ENCODE measurements at regions not wholly inside any gene's neighbourhood (a gene's known extent, or its start where the extent isn't known, plus 50 kb on each side); places are given as distances from the start of the nearest gene placed in this dataset.
A peak's percentile ranks its signal among the peaks of the same experiment; 100 is the strongest.

DNA sequence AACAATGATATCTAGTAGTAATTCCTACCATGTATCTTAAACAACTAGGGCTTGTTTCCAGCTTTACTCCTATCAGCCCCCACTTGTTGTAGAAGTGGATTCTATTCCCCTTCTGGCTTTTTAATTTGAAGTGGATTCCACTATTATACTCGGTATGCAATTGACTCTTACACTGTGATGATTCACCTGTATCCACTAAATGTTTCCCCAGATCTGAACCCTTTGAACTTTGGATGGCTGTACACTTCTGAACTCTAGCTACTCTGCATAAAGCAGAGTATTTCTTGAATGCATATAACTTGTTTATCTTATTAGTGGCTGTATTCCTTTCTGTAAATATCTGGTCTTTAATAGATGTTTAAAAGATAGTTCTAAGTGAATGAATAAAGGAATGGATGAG is 538.4 kb upstream of the NRSN1 start:
- Mint-ChIP-seq H3K36me3 (ENCODE audit: low read depth) (peaks cover 2% of the 10 kb centered on the region), H3K27me3 (ENCODE audit: low read depth) (no peaks in the 10 kb centered on the region), H3K27ac (ENCODE audit: unreplicated experiment) (no peak overlapping the region), H3K4me3 (no peak overlapping the region), H3K4me1 (peaks cover 39% of the 10 kb centered on the region), H3K9me3 (peaks cover 2% of the 10 kb centered on the region)
- TF ChIP-seq, protein P1, sequence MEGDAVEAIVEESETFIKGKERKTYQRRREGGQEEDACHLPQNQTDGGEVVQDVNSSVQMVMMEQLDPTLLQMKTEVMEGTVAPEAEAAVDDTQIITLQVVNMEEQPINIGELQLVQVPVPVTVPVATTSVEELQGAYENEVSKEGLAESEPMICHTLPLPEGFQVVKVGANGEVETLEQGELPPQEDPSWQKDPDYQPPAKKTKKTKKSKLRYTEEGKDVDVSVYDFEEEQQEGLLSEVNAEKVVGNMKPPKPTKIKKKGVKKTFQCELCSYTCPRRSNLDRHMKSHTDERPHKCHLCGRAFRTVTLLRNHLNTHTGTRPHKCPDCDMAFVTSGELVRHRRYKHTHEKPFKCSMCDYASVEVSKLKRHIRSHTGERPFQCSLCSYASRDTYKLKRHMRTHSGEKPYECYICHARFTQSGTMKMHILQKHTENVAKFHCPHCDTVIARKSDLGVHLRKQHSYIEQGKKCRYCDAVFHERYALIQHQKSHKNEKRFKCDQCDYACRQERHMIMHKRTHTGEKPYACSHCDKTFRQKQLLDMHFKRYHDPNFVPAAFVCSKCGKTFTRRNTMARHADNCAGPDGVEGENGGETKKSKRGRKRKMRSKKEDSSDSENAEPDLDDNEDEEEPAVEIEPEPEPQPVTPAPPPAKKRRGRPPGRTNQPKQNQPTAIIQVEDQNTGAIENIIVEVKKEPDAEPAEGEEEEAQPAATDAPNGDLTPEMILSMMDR (conservative IDR thresholded peaks at IDR 0.05), result no peak
- no peak for DNase-seq (ENCODE audit: low read depth, low spot score)

DNA sequence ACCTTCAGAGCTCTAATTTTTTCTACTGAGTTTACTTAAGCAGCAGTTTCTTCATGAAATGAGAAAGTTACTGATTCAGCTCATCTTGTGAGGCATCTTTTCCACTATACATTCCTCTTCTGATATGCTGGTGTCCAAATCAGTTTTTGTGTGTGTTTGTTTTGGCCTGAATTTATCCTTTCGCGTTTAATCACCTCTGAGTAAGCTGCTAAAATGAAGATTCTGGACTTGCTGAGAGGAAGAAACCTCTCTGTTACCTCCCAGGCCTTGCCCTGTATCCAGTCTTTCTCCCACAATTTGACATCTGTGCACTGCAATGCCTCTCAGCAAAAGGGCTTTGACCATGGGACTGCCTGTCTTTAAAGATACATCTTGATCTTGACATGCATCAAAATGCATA is 536.2 kb upstream of the NRSN1 start:
- TF ChIP-seq, protein P1 (conservative IDR thresholded peaks at IDR 0.05), result no peak
- H3K27ac Mint-ChIP-seq (ENCODE audit: unreplicated experiment), result peak overlapping the region; percentile 16
- peak overlapping the region; percentile 0 for H3K4me3 Mint-ChIP-seq
- peaks cover 27% of the 10 kb centered on the region for H3K4me1 Mint-ChIP-seq
- no peaks in the 10 kb centered on the region for H3K27me3 Mint-ChIP-seq (ENCODE audit: low read depth)
- peaks cover 8% of the 10 kb centered on the region for H3K36me3 Mint-ChIP-seq (ENCODE audit: low read depth)
- H3K9me3 Mint-ChIP-seq, result peaks cover 8% of the 10 kb centered on the region
- no peak for DNase-seq (ENCODE audit: low read depth, low spot score)

DNA sequence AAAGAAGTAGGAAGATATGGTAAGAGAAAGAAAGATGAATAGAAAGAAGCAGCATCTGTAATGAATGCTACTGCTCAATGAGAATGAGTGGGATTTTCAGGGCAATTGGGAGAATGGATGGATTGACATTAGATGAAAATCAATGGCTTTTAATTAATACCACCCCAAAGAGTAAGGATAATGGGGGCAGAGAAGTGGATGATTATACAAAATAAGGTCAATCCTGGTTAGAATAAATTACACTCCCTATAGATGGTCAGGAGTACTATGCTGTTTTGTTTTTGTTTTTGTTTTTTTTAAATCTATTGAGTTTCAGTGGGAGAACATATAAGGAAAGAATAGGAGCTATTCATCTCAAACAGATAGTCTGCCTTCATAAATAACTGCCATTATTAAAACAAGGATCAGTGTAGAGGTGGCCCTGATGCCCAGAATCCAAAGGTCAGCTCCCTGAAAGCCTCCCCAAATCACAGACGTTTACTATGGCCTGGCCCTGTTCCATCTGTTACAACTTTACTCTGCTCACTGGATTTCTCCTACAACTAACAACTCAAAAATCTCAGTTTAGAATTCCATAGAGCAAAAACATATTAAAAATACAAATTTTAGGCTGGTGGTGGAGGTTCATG is 535.4 kb upstream of the NRSN1 start:
- Mint-ChIP-seq H3K4me3 (peak overlapping the region; percentile 19), H3K9me3 (peaks cover 9% of the 10 kb centered on the region), H3K4me1 (peaks cover 23% of the 10 kb centered on the region), H3K27ac (ENCODE audit: unreplicated experiment) (no peak overlapping the region), H3K36me3 (ENCODE audit: low read depth) (peaks cover 6% of the 10 kb centered on the region), H3K27me3 (ENCODE audit: low read depth) (no peaks in the 10 kb centered on the region)
- TF ChIP-seq, protein P1 (conservative IDR thresholded peaks at IDR 0.05), result no peak
- no peak for DNase-seq (ENCODE audit: low read depth, low spot score)

DNA sequence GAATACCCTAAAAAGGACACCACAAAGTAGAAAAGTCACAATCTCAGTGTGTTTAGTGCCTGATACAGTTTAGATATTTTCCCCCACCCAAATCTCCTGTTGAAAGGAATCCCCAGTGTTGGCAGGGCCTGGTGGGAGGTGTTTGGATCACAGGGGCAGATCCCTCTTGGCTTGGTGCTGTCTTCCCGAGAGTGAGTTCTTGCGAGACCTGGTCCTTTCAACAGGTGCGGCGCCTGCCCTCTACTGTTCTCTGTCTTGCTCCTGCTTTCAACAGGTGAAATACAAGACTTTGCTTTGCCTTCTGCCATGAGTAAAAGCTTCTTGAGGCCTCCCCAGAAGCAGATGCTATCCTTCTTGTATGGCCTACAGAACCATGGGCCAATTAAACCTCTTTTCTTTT is 534.3 kb upstream of the NRSN1 start:
- H3K36me3 Mint-ChIP-seq (ENCODE audit: low read depth), result peaks cover 8% of the 10 kb centered on the region
- H3K27ac Mint-ChIP-seq (ENCODE audit: unreplicated experiment), result peak overlapping the region; percentile 59
- no peak for DNase-seq (ENCODE audit: low read depth, low spot score)
- TF ChIP-seq, protein P1 (conservative IDR thresholded peaks at IDR 0.05), result no peak
- no peak overlapping the region for H3K4me3 Mint-ChIP-seq
- no peaks in the 10 kb centered on the region for H3K27me3 Mint-ChIP-seq (ENCODE audit: low read depth)
- peaks cover 13% of the 10 kb centered on the region for H3K9me3 Mint-ChIP-seq
- H3K4me1 Mint-ChIP-seq, result peaks cover 23% of the 10 kb centered on the region

DNA sequence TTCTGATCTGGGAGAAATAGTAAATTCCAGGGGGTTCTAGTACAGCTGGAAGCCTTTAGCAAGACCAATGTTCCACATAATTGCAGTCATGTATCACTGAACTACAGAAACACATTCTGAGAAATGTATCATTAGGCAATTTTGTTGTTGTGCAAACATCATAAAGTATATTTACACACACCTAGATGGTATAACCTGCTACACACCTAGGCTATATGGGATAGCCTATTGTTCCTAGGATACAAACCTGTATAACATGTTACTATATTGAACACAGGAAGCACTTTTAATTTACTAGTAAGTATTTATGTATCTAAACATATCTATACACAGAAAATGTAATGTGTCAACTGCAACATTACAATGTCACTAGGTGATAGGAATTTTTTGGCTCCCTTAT is 525.9 kb upstream of the NRSN1 start:
- H3K9me3 Mint-ChIP-seq, result peaks cover 25% of the 10 kb centered on the region
- DNase-seq (ENCODE audit: low read depth, low spot score), result no peak
- no peak overlapping the region for H3K27ac Mint-ChIP-seq (ENCODE audit: unreplicated experiment)
- no peaks in the 10 kb centered on the region for H3K27me3 Mint-ChIP-seq (ENCODE audit: low read depth)
- no peak overlapping the region for H3K4me3 Mint-ChIP-seq
- TF ChIP-seq, protein P1 (conservative IDR thresholded peaks at IDR 0.05), result no peak
- H3K36me3 Mint-ChIP-seq (ENCODE audit: low read depth), result peaks cover 18% of the 10 kb centered on the region
- H3K4me1 Mint-ChIP-seq, result no peaks in the 10 kb centered on the region
